ENCODE measurements at regions not wholly inside any gene's neighbourhood (a gene's known extent, or its start where the extent isn't known, plus 50 kb on each side); places are given as distances from the start of the nearest gene placed in this dataset.

GRCh38 chr13:50699874-50700663, 143.4 kb downstream of the DLEU7 start:
- DNase-seq (ENCODE audit: low read depth) = peak; percentile 69

DNA sequence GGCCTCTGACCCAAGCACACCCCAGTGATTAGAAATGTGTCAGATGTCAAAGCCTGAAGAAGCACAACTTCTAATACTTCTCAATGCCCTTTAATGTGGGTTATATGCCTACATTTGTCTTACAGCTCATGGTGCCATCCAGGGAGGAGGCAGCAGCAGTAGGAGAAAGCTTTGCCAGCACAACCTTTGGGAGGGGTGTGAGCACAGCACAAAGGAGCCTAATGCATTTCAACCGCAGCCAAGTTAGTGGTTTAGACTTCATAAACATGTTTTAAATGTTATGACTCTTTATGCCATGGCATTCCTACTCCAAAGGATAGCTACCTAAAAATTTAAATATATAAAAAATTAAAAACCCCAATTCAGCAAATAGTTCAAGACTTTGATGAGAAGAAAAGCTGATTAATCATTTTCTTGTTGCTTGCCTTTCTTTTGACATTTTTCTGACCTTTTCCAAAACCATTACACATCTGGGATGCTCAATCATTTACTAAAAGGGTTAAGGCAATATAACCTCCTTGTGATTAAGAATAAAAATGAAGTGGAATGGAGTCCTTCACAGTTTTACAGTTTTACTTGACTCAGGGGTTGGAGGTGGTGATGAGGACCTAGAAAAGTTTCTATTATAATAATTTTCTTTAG, 142.7 kb downstream of the DLEU7 start:
- no peak for DNase-seq (ENCODE audit: low read depth)

- DNase-seq (ENCODE audit: low read depth) = no peak
Observed at GRCh38 chr13:50701469-50701868, 142.0 kb downstream of the DLEU7 start.

- no peak for DNase-seq (ENCODE audit: low read depth)
Observed at GRCh38 chr13:50706505-50706904, 137.0 kb downstream of the DLEU7 start.

DNA sequence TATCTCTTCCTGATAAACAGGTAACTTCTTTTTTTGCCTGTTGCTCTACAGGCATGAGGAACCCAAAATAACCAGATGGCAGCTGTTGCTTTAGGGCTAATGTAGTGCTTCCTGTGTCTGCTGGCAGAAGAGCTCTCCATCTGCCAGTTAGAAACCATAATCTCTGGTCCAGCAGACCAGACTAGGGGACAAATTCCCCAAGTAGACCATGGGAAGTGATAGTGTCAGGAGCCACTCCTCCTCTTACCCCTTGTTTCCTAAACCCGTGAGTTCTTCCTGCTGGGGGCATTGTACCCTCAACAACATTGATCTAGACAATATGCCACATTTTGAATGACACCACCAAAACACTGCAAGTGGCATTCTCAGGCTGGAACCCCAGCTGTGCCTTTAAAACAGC, 135.9 kb downstream of the DLEU7 start:
- peak; percentile 60 for DNase-seq (ENCODE audit: low read depth)

DNA sequence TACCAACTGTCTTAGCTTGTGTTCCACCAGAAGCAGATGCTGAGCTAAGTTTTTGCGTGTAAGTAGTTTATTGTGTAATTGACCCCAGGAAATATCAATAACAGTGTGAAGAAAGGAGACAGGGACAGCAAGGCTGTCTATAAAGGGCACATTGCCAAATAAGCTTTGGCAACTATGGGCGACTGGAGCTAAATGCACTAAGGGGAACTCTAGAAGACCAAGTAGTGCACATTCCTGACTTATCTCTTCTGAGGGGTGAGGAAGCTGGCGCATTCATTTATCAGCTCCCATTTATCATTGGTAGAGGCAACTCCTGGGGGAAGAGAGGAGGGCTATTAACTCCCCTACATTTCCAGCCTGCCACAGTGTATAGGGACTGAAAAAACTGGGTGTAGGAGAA, 135.0 kb downstream of the DLEU7 start:
- no peak for DNase-seq (ENCODE audit: low read depth)

- DNase-seq (ENCODE audit: low read depth) = no peak
Observed at GRCh38 chr13:50709058-50709457, 134.4 kb downstream of the DLEU7 start.

GRCh38 chr13:50711131-50711815, 132.2 kb downstream of the DLEU7 start:
- no peak for DNase-seq (ENCODE audit: low read depth)

DNA sequence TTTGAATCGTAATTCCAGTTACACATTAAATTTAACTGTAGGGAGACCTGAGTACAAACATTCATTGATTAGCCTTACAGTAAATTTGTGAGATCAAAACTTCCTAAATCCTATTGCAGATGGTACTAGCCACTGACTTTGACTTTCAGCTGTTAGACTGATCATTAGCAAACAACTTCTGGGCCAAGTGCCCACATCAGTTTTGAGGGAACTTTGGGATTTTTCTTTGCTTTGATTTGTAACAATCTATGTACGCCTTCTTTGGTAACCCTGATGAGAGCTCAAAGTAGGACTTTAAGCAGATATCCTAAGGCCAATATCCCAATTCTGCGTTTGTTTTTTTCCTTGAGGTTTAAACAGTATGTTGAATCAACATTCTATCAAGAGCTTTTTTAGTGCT, 131.5 kb downstream of the DLEU7 start:
- no peak for DNase-seq (ENCODE audit: low read depth)

- DNase-seq (ENCODE audit: low read depth) = no peak
Observed at GRCh38 chr13:50712456-50712855, 131.0 kb downstream of the DLEU7 start.

DNA sequence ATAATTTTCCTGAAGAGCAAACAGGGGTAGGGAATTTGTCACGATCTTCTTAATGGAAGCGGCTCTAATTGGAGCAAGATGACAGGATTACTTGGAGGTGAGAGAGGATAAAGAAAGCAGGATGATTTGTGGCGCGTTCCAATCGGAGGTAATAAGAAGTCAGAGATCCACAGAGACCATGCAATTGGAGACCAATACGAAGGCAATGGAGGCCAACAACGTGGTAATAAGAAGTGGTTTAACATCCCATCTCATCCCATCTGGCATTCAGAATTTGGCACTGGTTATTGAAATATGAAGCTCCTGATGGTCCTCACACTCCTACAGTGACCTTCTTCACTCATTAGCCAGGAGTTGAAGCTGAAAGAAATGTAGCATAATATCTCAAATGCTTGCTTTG, 130.6 kb downstream of the DLEU7 start:
- DNase-seq (ENCODE audit: low read depth) = peak; percentile 61

DNA sequence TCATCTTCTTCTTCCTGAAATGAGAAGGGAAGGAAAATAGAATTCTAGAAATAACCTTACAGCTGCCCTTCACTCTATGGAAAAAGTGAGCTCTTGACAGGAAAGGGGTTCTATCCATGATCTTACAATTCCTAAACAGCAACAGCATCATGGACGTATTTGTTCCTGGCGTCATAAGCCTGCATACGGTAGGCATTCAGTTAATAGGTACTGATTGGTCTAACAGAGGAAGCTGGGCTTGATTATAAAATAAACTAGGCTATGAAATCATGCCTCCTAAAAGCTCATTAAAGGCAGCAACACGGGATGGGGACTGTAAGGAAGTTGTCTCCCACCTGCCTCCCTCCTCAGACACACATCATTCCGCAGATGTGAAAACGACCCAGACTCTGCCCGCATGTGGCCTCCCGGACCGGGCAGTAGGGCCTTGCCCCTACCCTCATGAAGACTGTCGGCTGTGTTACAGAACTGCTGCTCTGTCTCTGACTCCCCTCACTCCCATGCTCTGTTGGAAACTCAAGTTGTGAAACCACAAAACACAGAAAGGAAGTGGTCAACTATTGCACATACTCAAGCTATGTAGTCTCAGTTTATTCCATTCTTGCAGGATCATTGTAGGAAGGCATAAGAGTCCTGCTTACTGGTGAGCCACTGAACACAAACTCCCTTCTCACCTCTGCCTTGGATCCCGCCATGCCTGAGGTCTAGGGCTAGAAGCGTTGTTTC, 129.8 kb downstream of the DLEU7 start:
- peak; percentile 74 for DNase-seq (ENCODE audit: low read depth)

GRCh38 chr13:50714891-50715290, 128.6 kb downstream of the DLEU7 start:
- no peak for DNase-seq (ENCODE audit: low read depth)

DNA sequence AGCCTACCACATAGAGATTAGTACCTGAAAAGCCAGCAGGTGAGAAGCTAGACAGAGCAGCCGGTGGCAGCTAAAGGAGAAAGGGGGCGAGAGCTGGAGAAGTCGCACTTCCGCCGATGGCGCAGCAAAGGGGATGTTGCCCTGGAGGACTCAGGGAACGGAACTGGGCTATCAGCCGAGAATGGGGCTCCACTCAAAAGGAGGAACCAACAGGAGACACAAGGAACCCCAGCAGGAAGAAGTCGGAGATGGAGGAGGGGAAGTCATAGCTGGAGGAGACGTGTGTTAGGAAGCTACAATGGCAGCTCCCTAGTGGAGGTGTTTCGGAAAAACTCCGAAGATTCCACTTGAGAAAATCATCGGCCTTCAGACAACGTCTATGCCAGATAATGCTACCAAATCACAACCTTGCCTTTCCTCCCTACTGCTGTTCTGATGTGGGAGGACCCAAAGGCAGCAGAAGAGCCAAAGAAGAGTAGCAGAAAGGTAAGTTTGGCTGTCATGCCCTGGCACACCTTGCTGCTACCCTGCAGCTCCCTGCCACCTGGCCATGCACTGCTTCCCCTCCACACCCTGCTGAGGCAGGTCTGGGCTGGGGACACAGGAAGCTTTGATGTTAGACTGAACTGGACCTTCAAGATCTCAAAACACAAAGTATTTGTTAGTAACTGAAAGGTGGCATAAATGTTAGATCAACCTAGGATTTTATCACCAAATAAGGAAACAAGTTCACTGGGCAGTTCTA, 127.9 kb downstream of the DLEU7 start:
- no peak for DNase-seq (ENCODE audit: low read depth)

DNA sequence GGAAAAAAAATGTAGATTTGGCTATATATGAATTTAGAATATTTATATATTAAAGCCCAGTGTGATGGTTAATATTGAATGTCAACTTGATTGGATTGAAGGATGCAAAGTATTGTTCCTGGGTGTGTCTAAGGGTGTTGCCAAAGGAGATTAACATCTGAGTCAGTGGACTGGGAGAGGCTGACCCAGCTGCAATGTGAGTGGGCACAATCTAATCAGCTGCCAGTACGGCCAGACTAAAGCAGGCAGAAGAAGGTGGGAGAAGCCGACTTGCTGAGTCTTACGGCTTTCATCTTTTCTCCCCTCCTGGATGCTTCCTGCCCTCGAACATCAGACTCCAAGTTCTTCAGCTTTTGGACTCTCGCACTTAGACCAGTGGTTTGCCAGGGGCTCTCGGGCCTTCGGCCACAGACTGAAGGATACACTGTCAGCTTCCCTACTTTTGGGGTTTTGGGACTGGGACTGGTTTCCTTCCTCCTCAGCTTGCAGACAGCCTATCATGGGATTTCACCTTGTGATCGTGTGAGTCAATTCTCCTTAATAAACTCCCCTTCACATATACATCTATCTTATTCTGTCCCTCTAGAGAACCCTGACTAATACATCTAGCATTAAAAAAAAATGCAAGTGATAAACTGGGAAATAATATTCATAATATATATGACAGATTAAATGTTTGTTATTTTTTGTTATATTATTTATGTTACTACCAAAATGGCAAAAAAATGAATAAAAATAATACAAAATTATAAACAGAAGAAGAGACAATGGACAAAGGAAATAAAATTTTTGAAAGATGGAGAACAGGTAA, 122.4 kb downstream of the DLEU7 start:
- DNase-seq (ENCODE audit: low read depth) = no peak

DNA sequence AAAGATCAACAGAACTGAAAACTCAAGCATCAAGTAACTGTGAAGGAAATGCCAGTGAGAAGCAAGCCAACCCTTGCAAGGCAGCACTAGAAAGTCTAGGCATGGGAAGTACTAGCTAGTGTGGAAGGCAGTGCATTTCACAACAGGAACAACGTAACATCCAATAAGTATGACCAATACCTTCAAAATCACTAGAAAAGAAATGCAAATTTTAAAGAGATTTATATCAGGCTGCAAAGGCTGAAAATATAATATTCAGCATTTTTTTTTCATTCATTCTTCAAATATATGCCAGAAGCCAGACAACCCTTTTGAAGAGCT, 121.9 kb downstream of the DLEU7 start:
- no peak for DNase-seq (ENCODE audit: low read depth)

DNA sequence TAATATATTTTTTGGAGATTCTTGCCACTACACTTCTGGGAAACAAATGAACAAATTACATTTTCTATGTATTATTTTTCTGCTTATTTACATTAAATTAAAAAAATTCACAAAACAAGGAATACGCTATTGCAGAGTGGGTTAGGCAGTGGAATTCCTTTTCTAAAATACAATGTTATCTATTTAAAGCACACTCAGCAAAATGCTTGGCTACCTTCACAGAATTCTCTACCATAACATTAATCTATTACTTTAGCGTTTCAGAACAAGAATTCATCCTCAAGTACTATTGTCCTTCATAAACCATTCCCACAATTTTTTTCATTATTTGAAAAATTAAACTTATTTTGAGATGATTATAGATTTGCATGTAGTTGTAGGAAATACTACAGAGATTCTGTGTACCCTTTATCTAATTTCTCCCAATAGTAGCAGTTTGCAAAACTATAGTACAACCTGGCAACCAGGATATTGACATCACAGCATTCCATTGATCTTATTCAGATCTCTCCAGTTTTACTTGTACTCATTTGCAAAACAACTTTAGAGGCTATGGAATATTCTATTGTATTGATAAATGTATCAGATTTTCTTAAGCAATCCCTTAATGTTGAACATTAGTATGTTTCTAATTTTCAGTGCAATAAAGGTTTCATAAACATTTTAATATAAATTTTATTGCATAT, 120.9 kb downstream of the DLEU7 start:
- DNase-seq (ENCODE audit: low read depth) = no peak

DNA sequence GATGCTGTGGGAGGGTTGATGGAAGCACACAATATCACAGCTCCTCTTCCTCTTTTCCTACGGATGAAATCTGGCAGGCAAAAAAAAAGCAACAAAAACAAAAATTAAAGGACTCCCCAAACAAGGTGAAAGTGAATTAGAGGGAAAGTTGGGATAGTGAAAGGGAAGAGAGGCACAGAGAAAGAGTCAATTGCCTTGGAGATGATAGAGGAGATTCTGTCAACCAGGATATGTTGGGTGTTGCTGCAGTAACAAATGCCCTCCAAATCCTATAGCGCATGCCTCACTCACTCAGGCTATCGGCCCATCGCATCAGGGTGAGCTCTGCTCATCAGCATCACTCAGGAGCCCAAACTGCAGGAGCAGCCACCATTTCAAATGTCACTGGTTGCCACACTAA, 119.1 kb downstream of the DLEU7 start:
- no peak for DNase-seq (ENCODE audit: low read depth)

DNA sequence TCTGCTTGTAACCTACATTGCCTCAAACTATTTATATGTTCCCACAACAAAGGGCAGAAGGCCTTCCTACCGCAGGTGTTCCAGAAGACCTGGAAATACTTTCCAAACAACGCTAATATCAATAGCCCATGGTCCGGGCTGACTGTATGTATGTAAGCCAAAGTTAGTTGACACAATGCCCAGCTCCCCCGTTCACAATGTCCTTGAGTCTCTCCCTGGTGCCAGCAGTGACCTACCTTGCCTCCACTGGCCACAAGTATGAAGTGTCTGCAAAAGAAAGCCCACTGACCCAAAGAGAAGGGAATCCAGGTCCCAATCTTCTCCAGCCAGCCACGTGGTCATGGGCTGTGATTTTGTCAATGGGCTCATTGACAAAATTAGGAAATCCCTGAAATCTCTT, 118.6 kb downstream of the DLEU7 start:
- no peak for DNase-seq (ENCODE audit: low read depth)

DNA sequence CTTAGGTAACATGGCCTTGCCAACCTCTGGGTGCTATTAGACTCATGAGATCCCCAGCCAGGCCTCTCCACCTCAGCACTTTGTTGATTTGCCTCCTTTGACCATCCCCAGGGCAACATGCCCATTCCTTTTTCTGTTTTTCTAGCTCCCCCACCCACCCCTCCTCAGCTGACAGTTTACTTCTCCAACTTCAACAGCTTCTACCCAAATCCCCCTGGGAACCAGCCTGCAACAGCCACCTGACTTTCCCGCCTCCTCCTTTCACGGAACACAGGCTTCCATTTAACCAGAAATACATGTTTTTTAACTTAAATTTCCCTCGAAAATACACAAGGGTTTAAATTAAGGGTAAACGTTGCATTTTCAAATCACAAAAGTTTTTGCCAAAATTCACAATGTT, 117.3 kb downstream of the DLEU7 start:
- no peak for DNase-seq (ENCODE audit: low read depth)

Measured in myocyte (in vitro differentiated cells).